ENCODE measurements at regions not wholly inside any gene's neighbourhood (a gene's known extent, or its start where the extent isn't known, plus 50 kb on each side); places are given as distances from the start of the nearest gene placed in this dataset.
"Not testable (repeated sequence)": the region's sequence is repeated elsewhere in the genome, so short reads cannot be mapped to it uniquely, and the experiment has no call there.

DNA sequence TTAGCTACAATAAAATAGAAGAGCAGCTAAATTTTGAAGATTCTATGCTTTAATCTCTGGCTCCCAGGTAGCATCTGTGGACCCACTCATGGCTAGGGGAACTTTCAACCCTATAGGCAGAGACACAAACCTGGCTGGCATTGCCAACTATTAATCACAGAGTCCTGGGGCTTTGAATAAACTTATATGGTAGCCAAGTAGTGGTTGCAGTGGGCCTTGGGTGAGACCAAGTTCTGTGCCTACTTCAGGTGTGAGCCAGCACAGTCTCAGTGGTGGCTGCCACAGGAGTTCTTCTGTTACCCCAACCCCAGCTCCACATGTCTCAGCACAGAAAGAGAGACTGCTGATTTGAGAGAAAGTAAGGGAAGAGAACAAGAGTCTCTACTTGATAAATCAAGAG is 1626.5 kb downstream of the SPATA31A7 start:
- not testable (repeated sequence) for TF ChIP-seq EZH2 (IDR thresholded peaks at IDR 0.05; ENCODE audit: insufficient read depth, poor library complexity, severe bottlenecking); EZH2phosphoT487 (IDR thresholded peaks at IDR 0.05; ENCODE audit: insufficient read depth, low read depth)
